NT2/D1 (cell line): ENCODE measurements at regions not wholly inside any gene's neighbourhood (a gene's known extent, or its start where the extent isn't known, plus 50 kb on each side); places are given as distances from the start of the nearest gene placed in this dataset.

ENCODE experiments used
- SUZ12 ChIP-seq: IDR thresholded peaks from 2 replicates; pipeline ENCODE4 v1.6.1; 2011; ENCODE audit not compliant: insufficient read length, insufficient read depth; ENCODE audit errors: extremely low read depth
- YY1 ChIP-seq: IDR thresholded peaks from 2 replicates; pipeline ENCODE4 v1.6.1; 2011; ENCODE audit not compliant: insufficient read length, insufficient read depth

DNA sequence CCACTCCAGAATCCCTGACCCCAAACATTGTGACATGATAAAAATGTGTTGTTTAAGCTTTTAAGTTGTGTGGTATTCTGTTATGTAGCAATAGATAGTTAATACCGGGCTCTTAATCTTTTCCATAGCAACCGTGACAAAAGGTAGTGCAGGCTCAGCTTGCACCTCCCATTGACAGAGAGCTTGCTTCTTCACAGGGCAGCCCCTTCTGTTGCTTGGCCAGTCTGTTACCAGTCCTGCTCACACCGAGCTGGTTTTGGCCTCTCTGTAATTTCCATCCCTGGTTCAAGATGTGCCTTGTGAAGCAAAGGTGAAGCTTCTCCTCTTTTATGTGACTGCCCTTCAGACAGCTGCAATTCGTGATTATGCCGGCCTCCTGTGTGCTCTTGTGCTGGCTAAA, 86.9 kb downstream of the CRYGS start:
- TF ChIP-seq YY1 (no peak), SUZ12 (no peak)
